ENCODE measurements at regions not wholly inside any gene's neighbourhood (a gene's known extent, or its start where the extent isn't known, plus 50 kb on each side); places are given as distances from the start of the nearest gene placed in this dataset.

- H3K27ac ChIP-seq (ENCODE audit: extremely low read depth, low read depth, low read length) = no peak overlapping the region
- H3K36me3 ChIP-seq (ENCODE audit: control insufficient read depth, insufficient read depth, low read length) = no peaks in the 10 kb centered on the region
- no peaks in the 10 kb centered on the region for H4K20me1 ChIP-seq (replicated peaks; ENCODE audit: control insufficient read depth, insufficient read depth, low read length)
- H2AFZ ChIP-seq (ENCODE audit: low read depth, low read length) = no peak overlapping the region
- FAIRE-seq = no peak
- CTCF ChIA-PET (ENCODE audit: low intra/inter-chr PET ratio) = interaction anchor here (0.6 kb wide), 1 partner anchor 603 kb away, joined by 3 read pairs; no protein-coding TSS in a partner anchor
- H3K4me1 ChIP-seq (replicated peaks in 1 of 2; ENCODE audit: control insufficient read depth in 2 of 2, insufficient read depth in 2 of 2, low read length in 2 of 2) = no peaks in the 10 kb centered on the region
- no TSS peak for BruUV-seq (replicated peaks)
- POLR2A ChIA-PET = no interaction called here
- no peaks in the 10 kb centered on the region for H3K27me3 ChIP-seq (ENCODE audit: control insufficient read depth in 2 of 2, insufficient read depth in 2 of 2, low read length in 2 of 2)
- no peaks in the 10 kb centered on the region for H3K9me1 ChIP-seq (ENCODE audit: control insufficient read depth, insufficient read depth, low read length)
- H3K4me3 ChIP-seq = no peak overlapping the region
- no peak for DNase-seq (ENCODE audit: extremely low read depth in 1 of 4, low spot score in 3 of 4)
- H3K9ac ChIP-seq (ENCODE audit: insufficient read depth in 1 of 2, low read depth in 2 of 2, low read length in 2 of 2) = no peak overlapping the region
- TF ChIP-seq CBX8 (IDR thresholded peaks at IDR 0.05; ENCODE audit: borderline replicate concordance, extremely low read depth, low read depth, low read length, poor library complexity, severe bottlenecking) (no peak), STAT5B (CRISPR knock-in tag; IDR thresholded peaks at IDR 0.05) (no peak), ARNT (IDR thresholded peaks at IDR 0.05) (no peak), PTBP1 (IDR thresholded peaks at IDR 0.05; ENCODE audit: low read depth, low read length) (no peak), FOXJ2 (tag; IDR thresholded peaks at IDR 0.05) (no peak), POLR2AphosphoS5 (IDR thresholded peaks at IDR 0.05; ENCODE audit: control insufficient read depth, insufficient read depth, low read depth, low read length) (no peak), MITF (IDR thresholded peaks at IDR 0.05) (no peak), NFXL1 (CRISPR knock-in tag; IDR thresholded peaks at IDR 0.05) (no peak), HDAC1 (IDR thresholded peaks at IDR 0.05) (no peak), ZFPM2 (CRISPR knock-in tag; IDR thresholded peaks at IDR 0.05) (no peak), ZFX (CRISPR knock-in tag; IDR thresholded peaks at IDR 0.05) (no peak), ZFP30 (CRISPR knock-in tag; IDR thresholded peaks at IDR 0.05; ENCODE audit: borderline replicate concordance) (no peak), RB1 (IDR thresholded peaks at IDR 0.05; ENCODE audit: low read depth) (no peak)
- no peak for ATAC-seq
- H3K79me2 ChIP-seq (ENCODE audit: control insufficient read depth, insufficient read depth, low read length) = no peaks in the 10 kb centered on the region
- no peak overlapping the region for H3K4me2 ChIP-seq (ENCODE audit: insufficient read depth, low read length)
- in situ Hi-C loops (cut with MboI) = no loop called here
- intact Hi-C loops (cut with micrococcal nuclease) = no loop called here
- 0% methylated on average over 2 of the region's 2 CpGs for WGBS (ENCODE audit: insufficient coverage, low coverage, missing lambda C conversion rate)
- H3K9me3 ChIP-seq (replicated peaks; ENCODE audit: control insufficient read depth, insufficient read depth, low read depth, low read length) = no peaks in the 10 kb centered on the region
Observed at GRCh38 chr3:79910337-79910736, 142.5 kb upstream of the ROBO1 start.

All from K562 (cell line).